Stimulated activated naive CD8-positive, alpha-beta T cell treated with anti-CD3 and anti-CD28 coated beads, Interleukin-15, Interleukin-2, amounts not matched to agents 100 ng/mL and 50 ng/mL, for 24 hours (primary cell): ENCODE measurements at regions not wholly inside any gene's neighbourhood (a gene's known extent, or its start where the extent isn't known, plus 50 kb on each side); places are given as distances from the start of the nearest gene placed in this dataset.

ENCODE experiments used
- H3K27ac Mint-ChIP-seq: one replicate; pipeline ENCODE4 v1.8.0; 2021; ENCODE audit warnings: mild to moderate bottlenecking, mixed read lengths
- H3K27me3 Mint-ChIP-seq: one replicate; pipeline ENCODE4 v1.8.0; 2021; ENCODE audit warnings: mixed read lengths
- H3K36me3 Mint-ChIP-seq: one replicate; pipeline ENCODE4 v1.8.0; 2021; ENCODE audit warnings: low read depth, mixed read lengths
- H3K4me1 Mint-ChIP-seq: one replicate; pipeline ENCODE4 v1.8.0; 2021; ENCODE audit warnings: low read depth, mixed read lengths
- H3K4me3 Mint-ChIP-seq: one replicate; pipeline ENCODE4 v1.8.0; 2021; ENCODE audit warnings: mild to moderate bottlenecking, mixed read lengths
- H3K9me3 Mint-ChIP-seq: one replicate; pipeline ENCODE4 v1.8.0; 2021; ENCODE audit warnings: mixed read lengths

- Mint-ChIP-seq H3K27me3 (no peaks in the 10 kb centered on the region), H3K27ac (no peak overlapping the region), H3K9me3 (peaks cover 24% of the 10 kb centered on the region), H3K4me1 (no peaks in the 10 kb centered on the region), H3K36me3 (no peaks in the 10 kb centered on the region), H3K4me3 (no peak overlapping the region)
Measured at GRCh38 chr1:177377866-177378265, 207.1 kb downstream of the BRINP2 start.

DNA sequence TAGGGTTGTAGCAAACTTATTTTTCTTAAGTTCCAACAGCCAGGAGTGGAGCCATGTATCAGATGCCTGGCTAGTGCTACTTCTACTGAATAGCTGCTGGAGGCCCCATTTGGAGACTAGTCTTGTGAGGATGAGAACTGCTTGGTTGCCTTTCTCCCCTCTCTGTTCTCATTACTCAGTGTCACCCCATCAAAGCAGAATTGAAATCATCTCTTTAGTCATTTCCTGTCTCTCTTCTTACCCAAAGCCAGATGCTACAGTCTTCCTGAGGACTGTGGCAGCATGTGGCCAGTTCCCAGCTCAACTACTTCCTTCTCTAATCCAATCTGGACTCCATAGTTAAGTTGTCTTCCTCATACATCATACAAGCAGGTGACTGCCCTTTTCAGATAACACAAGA is 197.5 kb downstream of the BRINP2 start:
- H3K4me1 Mint-ChIP-seq = no peaks in the 10 kb centered on the region
- H3K36me3 Mint-ChIP-seq = no peaks in the 10 kb centered on the region
- H3K4me3 Mint-ChIP-seq = no peak overlapping the region
- no peaks in the 10 kb centered on the region for H3K9me3 Mint-ChIP-seq
- peaks cover 4% of the 10 kb centered on the region for H3K27me3 Mint-ChIP-seq
- H3K27ac Mint-ChIP-seq = no peak overlapping the region

DNA sequence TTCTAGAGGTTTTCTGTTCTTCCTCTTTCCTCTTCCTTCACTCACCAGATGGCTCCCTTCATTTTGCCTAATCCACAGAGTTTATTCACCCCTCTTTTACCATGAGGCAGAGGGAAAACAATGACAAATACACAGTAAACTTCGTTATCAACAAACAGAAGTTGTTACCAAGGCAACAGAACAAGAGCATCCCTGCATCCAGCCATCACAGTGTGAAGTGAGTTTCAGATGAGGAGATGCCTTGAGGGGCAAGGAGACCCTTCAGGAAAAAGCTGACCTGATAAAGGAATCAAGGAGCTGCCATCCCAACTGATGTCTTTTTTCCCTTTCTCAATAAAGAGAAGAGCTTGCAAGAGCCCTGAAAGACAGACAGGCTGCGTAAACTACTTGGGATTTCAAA is 195.3 kb downstream of the BRINP2 start:
- Mint-ChIP-seq H3K4me3 (no peak overlapping the region), H3K27ac (no peak overlapping the region), H3K27me3 (peaks cover 4% of the 10 kb centered on the region), H3K36me3 (no peaks in the 10 kb centered on the region), H3K9me3 (no peaks in the 10 kb centered on the region), H3K4me1 (no peaks in the 10 kb centered on the region)

DNA sequence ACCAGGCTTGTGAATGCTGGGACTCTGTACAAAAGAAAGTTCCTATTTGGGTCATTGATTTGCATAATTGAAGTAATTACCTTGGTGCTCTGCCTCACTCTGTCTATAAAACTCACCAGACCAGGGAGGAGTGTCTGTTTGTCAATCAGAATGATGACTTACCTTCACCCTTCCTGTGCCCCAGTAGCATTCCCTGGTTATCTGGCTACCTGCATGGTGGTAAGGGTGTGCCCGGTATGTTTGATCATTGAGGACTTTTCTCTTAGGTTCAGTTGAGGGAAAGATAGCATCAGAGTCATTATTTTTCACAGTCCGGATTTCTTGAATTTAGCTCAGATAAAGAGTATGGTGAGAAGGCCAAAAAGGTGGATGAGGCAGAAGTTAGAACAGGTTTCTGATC is 190.0 kb downstream of the BRINP2 start:
- H3K4me3 Mint-ChIP-seq = no peak overlapping the region
- H3K27ac Mint-ChIP-seq = no peak overlapping the region
- H3K9me3 Mint-ChIP-seq = peaks cover 4% of the 10 kb centered on the region
- no peaks in the 10 kb centered on the region for H3K4me1 Mint-ChIP-seq
- no peaks in the 10 kb centered on the region for H3K36me3 Mint-ChIP-seq
- no peaks in the 10 kb centered on the region for H3K27me3 Mint-ChIP-seq

DNA sequence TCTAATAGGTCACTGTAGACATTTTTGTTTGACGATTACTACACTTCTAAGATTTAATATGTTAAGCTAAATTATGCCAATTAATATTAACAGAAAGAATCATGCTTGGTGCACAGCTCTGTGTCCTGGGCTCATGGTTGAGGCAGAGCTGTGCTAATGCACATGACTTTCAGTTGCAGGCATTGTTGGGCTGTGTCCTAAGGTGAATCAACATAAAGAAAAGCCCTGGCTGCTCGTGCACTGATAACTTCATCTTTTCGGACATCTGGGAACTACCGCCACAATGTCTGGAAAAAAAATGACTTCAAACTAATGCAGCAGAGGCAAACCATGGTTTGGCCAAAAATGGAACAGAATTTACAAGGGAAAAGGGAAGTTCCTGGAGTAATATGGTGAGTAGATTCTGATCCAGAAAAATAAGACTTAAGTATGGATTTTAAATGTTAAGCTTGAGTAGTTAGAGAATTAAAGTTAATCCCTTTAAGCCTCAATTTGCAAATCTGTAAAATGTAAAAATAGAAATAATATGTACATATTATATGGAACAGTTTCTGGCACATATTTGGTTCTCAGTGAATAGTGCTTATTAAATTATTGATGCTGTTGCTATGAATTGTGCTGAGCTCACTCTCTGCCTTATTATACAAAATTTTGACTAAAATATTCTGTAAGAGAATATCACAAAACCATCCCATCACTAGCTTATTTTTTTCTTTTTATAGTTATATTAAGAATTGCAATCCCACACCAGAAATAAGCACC is 186.1 kb downstream of the BRINP2 start:
- Mint-ChIP-seq H3K36me3 (no peaks in the 10 kb centered on the region), H3K9me3 (peaks cover 4% of the 10 kb centered on the region), H3K27me3 (no peaks in the 10 kb centered on the region), H3K4me3 (no peak overlapping the region), H3K27ac (no peak overlapping the region), H3K4me1 (no peaks in the 10 kb centered on the region)

DNA sequence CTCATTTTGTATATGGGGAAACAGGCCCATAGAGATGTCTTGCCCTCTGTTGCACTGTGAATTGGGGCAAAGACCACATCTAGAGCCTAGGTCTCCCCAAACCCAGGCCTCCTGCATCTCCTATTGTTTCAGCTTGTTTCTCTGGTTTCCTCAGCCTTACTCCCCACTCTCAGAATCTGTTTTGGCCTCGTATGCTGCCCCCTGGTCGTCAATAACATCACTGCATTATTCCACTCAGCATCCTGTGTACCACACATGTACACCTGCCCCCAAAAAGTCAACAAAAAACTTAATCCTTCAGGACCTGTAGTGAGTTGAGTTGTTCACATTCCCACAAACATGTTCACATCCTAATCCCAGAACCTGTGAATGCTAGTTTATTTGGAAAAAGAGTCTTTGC is 184.8 kb downstream of the BRINP2 start:
- no peaks in the 10 kb centered on the region for H3K36me3 Mint-ChIP-seq
- peaks cover 4% of the 10 kb centered on the region for H3K9me3 Mint-ChIP-seq
- no peak overlapping the region for H3K4me3 Mint-ChIP-seq
- no peak overlapping the region for H3K27ac Mint-ChIP-seq
- H3K27me3 Mint-ChIP-seq = no peaks in the 10 kb centered on the region
- no peaks in the 10 kb centered on the region for H3K4me1 Mint-ChIP-seq

DNA sequence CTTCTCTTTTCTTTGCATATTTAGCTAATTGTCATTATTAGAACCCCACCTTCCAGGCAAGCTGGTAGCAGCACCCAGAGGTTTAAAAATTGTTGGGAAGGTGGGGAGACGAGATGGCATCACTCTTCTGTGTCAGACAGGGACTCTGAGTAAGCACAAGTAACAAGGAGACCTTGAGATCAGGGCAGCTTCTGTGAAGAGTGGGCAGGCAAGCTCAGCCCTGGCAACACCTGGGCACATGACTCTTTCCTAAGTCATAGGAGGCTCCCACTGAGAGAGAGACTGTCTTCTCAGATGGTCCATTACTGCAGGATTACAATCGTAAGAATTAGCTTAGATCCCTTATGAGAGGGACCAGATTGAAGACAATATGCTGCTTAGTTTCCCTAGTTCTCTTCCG is 183.5 kb downstream of the BRINP2 start:
- H3K36me3 Mint-ChIP-seq = no peaks in the 10 kb centered on the region

DNA sequence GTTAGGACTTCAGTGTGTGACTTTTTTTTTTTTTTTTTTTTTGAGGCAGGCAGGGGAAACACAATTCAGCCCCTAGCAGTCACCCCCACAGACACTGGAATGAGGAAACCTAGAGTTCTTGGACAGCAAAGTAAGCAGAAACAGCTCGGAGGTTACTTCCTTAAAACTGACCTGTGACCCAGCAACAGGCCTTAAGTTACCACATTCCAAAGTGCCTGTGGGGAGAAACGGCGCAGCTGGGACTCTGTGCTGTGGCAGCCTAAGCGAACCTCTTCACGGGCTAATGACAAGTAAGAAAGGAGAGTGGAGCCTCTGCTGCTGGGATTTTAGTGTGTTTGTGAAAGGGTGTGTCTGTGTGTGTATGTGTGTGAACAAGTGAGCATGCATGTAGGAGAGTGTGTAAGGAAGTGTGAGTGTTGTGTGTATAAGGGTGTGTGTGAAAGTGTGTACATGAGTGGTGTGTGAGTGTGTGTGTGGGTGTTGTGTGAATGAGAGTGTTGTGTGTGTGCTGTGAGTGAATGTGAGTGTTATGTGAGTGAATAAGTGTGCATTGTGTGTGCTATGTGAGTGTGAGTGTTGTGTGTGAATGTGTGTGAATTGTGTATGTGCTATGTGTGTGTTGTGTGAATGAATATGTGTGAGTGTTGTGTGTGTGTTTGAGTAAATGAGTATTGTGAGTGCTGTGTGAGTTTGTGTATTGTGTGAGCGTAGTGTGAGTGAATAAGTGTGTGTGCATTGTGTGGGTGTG is 180.8 kb downstream of the BRINP2 start:
- Mint-ChIP-seq H3K9me3 (no peaks in the 10 kb centered on the region), H3K36me3 (no peaks in the 10 kb centered on the region), H3K27me3 (no peaks in the 10 kb centered on the region), H3K27ac (no peak overlapping the region), H3K4me3 (no peak overlapping the region), H3K4me1 (no peaks in the 10 kb centered on the region)

More for the DNA sequence above, 183.5 kb downstream of the BRINP2 start:
- H3K27me3 Mint-ChIP-seq = no peaks in the 10 kb centered on the region
- no peak overlapping the region for H3K4me3 Mint-ChIP-seq
- H3K4me1 Mint-ChIP-seq = no peaks in the 10 kb centered on the region
- H3K27ac Mint-ChIP-seq = no peak overlapping the region
- H3K9me3 Mint-ChIP-seq = peaks cover 4% of the 10 kb centered on the region

- H3K36me3 Mint-ChIP-seq = no peaks in the 10 kb centered on the region
- no peaks in the 10 kb centered on the region for H3K4me1 Mint-ChIP-seq
- H3K9me3 Mint-ChIP-seq = no peaks in the 10 kb centered on the region
- no peaks in the 10 kb centered on the region for H3K27me3 Mint-ChIP-seq
- H3K27ac Mint-ChIP-seq = no peak overlapping the region
- no peak overlapping the region for H3K4me3 Mint-ChIP-seq
Measured at GRCh38 chr1:177346790-177347359, 176.1 kb downstream of the BRINP2 start.

DNA sequence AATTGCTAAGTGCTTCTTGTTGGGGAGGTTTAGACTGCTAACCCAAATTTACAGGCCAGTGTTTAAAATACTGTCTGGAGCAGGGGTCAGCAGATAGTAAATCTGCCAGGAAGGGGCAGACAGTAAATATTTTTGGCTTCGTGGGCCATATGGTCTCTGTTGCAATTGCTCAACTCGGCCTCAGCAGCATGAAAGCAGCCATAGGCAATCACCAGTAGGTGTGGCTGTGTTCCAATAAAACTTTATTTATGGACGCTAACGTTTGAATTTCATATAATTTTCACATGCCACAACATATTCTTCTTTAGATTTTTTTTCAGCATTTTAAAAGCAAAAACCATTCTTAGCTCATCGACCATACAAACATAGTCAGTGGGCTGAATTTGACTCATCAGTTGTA is 172.7 kb downstream of the BRINP2 start:
- no peak overlapping the region for H3K27ac Mint-ChIP-seq
- H3K4me3 Mint-ChIP-seq = no peak overlapping the region
- no peaks in the 10 kb centered on the region for H3K27me3 Mint-ChIP-seq
- no peaks in the 10 kb centered on the region for H3K36me3 Mint-ChIP-seq
- no peaks in the 10 kb centered on the region for H3K4me1 Mint-ChIP-seq
- no peaks in the 10 kb centered on the region for H3K9me3 Mint-ChIP-seq

- no peaks in the 10 kb centered on the region for H3K36me3 Mint-ChIP-seq
- H3K27me3 Mint-ChIP-seq = no peaks in the 10 kb centered on the region
- H3K9me3 Mint-ChIP-seq = no peaks in the 10 kb centered on the region
- H3K4me3 Mint-ChIP-seq = no peak overlapping the region
- no peak overlapping the region for H3K27ac Mint-ChIP-seq
- no peaks in the 10 kb centered on the region for H3K4me1 Mint-ChIP-seq
Measured at GRCh38 chr1:177341773-177342172, 171.0 kb downstream of the BRINP2 start.

DNA sequence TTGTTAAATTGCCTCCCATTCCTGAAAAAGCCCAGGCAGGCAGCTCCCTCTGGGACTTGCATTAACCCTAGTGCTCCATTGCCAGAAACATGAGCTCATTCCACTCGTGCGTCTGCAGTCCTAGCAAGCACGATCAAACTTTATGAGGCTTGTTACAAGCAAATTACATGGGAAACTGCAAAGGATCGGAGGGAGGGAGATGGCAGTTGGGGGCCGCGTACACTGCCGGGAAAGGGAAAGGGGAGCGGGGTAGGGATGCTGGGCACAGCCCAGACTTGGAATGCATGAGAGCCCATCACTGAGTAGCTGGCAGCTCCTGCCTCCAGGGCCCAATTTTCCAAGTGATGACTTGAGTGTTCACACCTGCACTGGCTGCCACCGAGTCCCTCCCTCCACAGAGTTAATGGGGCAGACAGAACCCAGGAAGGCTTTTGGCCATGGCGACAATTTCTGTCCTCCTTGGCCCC is 169.9 kb downstream of the BRINP2 start:
- H3K27me3 Mint-ChIP-seq = no peaks in the 10 kb centered on the region
- H3K4me3 Mint-ChIP-seq = no peak overlapping the region
- no peaks in the 10 kb centered on the region for H3K4me1 Mint-ChIP-seq
- no peak overlapping the region for H3K27ac Mint-ChIP-seq
- no peaks in the 10 kb centered on the region for H3K9me3 Mint-ChIP-seq
- no peaks in the 10 kb centered on the region for H3K36me3 Mint-ChIP-seq

DNA sequence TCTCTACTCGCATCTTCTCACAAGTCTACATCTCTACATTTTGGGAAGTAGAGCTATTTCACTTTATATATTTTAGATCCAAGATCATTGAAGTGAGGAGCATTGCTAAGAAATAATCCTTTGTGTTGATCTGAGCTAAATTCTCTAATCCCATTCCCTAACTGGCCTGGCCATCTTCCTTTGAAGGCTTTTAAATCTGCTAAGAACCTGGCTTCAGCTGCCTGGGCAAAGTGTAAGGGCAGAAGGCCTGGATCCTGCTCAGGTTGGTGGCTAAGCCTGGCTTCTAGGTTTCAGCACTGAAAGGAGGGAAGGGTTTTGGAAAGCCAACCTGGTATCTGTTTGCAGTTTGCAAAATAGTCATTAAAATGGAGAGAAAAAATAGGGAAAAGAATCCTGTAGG is 167.6 kb downstream of the BRINP2 start:
- no peaks in the 10 kb centered on the region for H3K9me3 Mint-ChIP-seq
- no peaks in the 10 kb centered on the region for H3K27me3 Mint-ChIP-seq
- H3K4me3 Mint-ChIP-seq = no peak overlapping the region
- no peak overlapping the region for H3K27ac Mint-ChIP-seq
- H3K4me1 Mint-ChIP-seq = no peaks in the 10 kb centered on the region
- H3K36me3 Mint-ChIP-seq = no peaks in the 10 kb centered on the region

GRCh38 chr1:177334903-177335302 is 164.1 kb downstream of the BRINP2 start:
- no peak overlapping the region for H3K4me3 Mint-ChIP-seq
- H3K9me3 Mint-ChIP-seq = no peaks in the 10 kb centered on the region
- H3K27me3 Mint-ChIP-seq = no peaks in the 10 kb centered on the region
- no peak overlapping the region for H3K27ac Mint-ChIP-seq
- H3K4me1 Mint-ChIP-seq = no peaks in the 10 kb centered on the region
- no peaks in the 10 kb centered on the region for H3K36me3 Mint-ChIP-seq

- Mint-ChIP-seq H3K4me3 (no peak overlapping the region), H3K27ac (no peak overlapping the region), H3K9me3 (no peaks in the 10 kb centered on the region), H3K4me1 (no peaks in the 10 kb centered on the region), H3K36me3 (no peaks in the 10 kb centered on the region), H3K27me3 (no peaks in the 10 kb centered on the region)
Measured at GRCh38 chr1:177333936-177334595, 163.3 kb downstream of the BRINP2 start.
